H9 (cell line): ENCODE measurements at regions not wholly inside any gene's neighbourhood (a gene's known extent, or its start where the extent isn't known, plus 50 kb on each side); places are given as distances from the start of the nearest gene placed in this dataset.

Experiments used
- DNase-seq: peaks from one replicate; pipeline ENCODE4 v3.0.0-alpha.2; 2017
- H2AFZ ChIP-seq: one replicate; pipeline ENCODE4 v1.6.1; 2013; ENCODE audit warnings: mild to moderate bottlenecking, low read length, control low read depth, moderate library complexity
- H2AK5ac ChIP-seq: 2 replicates; pipeline ENCODE4 v1.6.1; 2013; ENCODE audit warnings: low read length, control low read depth, mixed read lengths; ENCODE audit not compliant: insufficient read length
- H2BK120ac ChIP-seq: one replicate; pipeline ENCODE4 v1.6.1; 2013; ENCODE audit warnings: low read depth, mild to moderate bottlenecking, low read length, control low read depth, inconsistent platforms; ENCODE audit not compliant: poor library complexity, severe bottlenecking
- H2BK12ac ChIP-seq: 2 replicates; pipeline ENCODE4 v1.6.1; 2013; ENCODE audit warnings: low read length, control low read depth, mixed read lengths, low read depth; ENCODE audit not compliant: insufficient read length
- H2BK15ac ChIP-seq: 2 replicates; pipeline ENCODE4 v1.6.1; 2013; ENCODE audit warnings: low read depth, low read length, control low read depth
- H2BK20ac ChIP-seq: one replicate; pipeline ENCODE4 v1.6.1; 2013; ENCODE audit warnings: low read depth, mild to moderate bottlenecking, low read length, control low read depth, inconsistent platforms; ENCODE audit not compliant: poor library complexity, severe bottlenecking
- H2BK5ac ChIP-seq: 2 replicates; pipeline ENCODE4 v1.6.1; 2013; ENCODE audit warnings: low read length, control low read depth, mixed read lengths; ENCODE audit not compliant: insufficient read length
- H3K14ac ChIP-seq: 2 replicates; pipeline ENCODE4 v1.6.1; 2013; ENCODE audit warnings: low read length, control low read depth; ENCODE audit not compliant: insufficient read depth
- H3K18ac ChIP-seq: 2 replicates; pipeline ENCODE4 v1.6.1; 2013; ENCODE audit warnings: low read depth, mild to moderate bottlenecking, mixed read lengths, low read length, control low read depth; ENCODE audit not compliant: insufficient read length
- H3K23ac ChIP-seq: 2 replicates; pipeline ENCODE4 v1.6.1; 2013; ENCODE audit warnings: low read length, control low read depth, mixed read lengths, low read depth; ENCODE audit not compliant: insufficient read length
- H3K23me2 ChIP-seq: 2 replicates; pipeline ENCODE4 v1.6.1; 2013; ENCODE audit warnings: low read depth, mild to moderate bottlenecking, mixed read lengths, low read length, control low read depth; ENCODE audit not compliant: insufficient read length, poor library complexity, severe bottlenecking
- H3K27ac ChIP-seq: 2 replicates; pipeline ENCODE4 v1.5.1; 2013; ENCODE audit warnings: low read length, control low read depth, mixed read lengths, low read depth; ENCODE audit not compliant: insufficient read length
- H3K27me3 ChIP-seq: 2 replicates; pipeline ENCODE4 v1.6.1; 2013; ENCODE audit warnings: low read length, control low read depth, inconsistent platforms; ENCODE audit not compliant: insufficient read depth
- H3K4ac ChIP-seq: 2 replicates; pipeline ENCODE4 v1.6.1; 2013; ENCODE audit warnings: low read depth, mild to moderate bottlenecking, control low read depth, inconsistent platforms, low read length, moderate library complexity
- H3K4me1 ChIP-seq: 2 replicates; pipeline ENCODE4 v1.6.1; 2013; ENCODE audit warnings: low read length, control low read depth, inconsistent platforms; ENCODE audit not compliant: insufficient read depth
- H3K4me2 ChIP-seq: 2 replicates; pipeline ENCODE4 v1.6.1; 2013; ENCODE audit warnings: low read length, control low read depth, mixed read lengths; ENCODE audit not compliant: insufficient read length, insufficient read depth
- H3K56ac ChIP-seq: 2 replicates; pipeline ENCODE4 v1.6.1; 2013; ENCODE audit warnings: low read depth, mild to moderate bottlenecking, mixed read lengths, low read length, control low read depth; ENCODE audit not compliant: insufficient read length
- H3K79me1 ChIP-seq: 2 replicates; pipeline ENCODE4 v1.6.1; 2013; ENCODE audit warnings: low read depth, mild to moderate bottlenecking, moderate library complexity, low read length, control low read depth, inconsistent platforms; ENCODE audit not compliant: insufficient read depth, poor library complexity, severe bottlenecking
- H3K79me2 ChIP-seq: 2 replicates; pipeline ENCODE4 v1.6.1; 2013; ENCODE audit warnings: low read length, control low read depth, inconsistent platforms; ENCODE audit not compliant: insufficient read depth
- H3K9ac ChIP-seq: 2 replicates; pipeline ENCODE4 v1.6.1; 2013; ENCODE audit warnings: low read length, control low read depth, mixed read lengths; ENCODE audit not compliant: insufficient read length; ENCODE audit errors: extremely low read depth
- H3K9me3 ChIP-seq: one replicate; pipeline ENCODE4 v1.6.1; 2013; ENCODE audit warnings: low read depth, low read length, inconsistent platforms; ENCODE audit not compliant: control insufficient read depth
- H3T11ph ChIP-seq: one replicate; pipeline ENCODE4 v1.6.1; 2013; ENCODE audit warnings: mild to moderate bottlenecking, low read length, control low read depth, inconsistent platforms
- H4K20me1 ChIP-seq: one replicate; pipeline ENCODE4 v1.6.1; 2013; ENCODE audit not compliant: control insufficient read depth, insufficient read length, insufficient read depth
- H4K5ac ChIP-seq: 2 replicates; pipeline ENCODE4 v1.6.1; 2013; ENCODE audit warnings: low read depth, mild to moderate bottlenecking, mixed read lengths, low read length, control low read depth; ENCODE audit not compliant: insufficient read length
- H4K8ac ChIP-seq: replicated peaks from 2 replicates; pipeline ENCODE4 v1.6.1; 2013; ENCODE audit warnings: low read length, control low read depth, mixed read lengths, low read depth; ENCODE audit not compliant: insufficient read length
- H4K91ac ChIP-seq: 2 replicates; pipeline ENCODE4 v1.6.1; 2013; ENCODE audit warnings: low read depth, mild to moderate bottlenecking, moderate library complexity, mixed read lengths, low read length, control low read depth; ENCODE audit not compliant: insufficient read length
- H3K27ac Mint-ChIP-seq, 3 experiments: 2 replicates in 2 of 3; 3 replicates in 1 of 3; pipeline ENCODE4 v1.8.0; 2020 to 2021; ENCODE audit warnings: mixed read lengths in 3 of 3, mild to moderate bottlenecking in 1 of 3, moderate library complexity in 1 of 3
- H3K27me3 Mint-ChIP-seq: 2 replicates; pipeline ENCODE4 v1.8.0; 2021; ENCODE audit warnings: low read depth, mild to moderate bottlenecking, moderate library complexity, mixed read lengths
- H3K36me3 Mint-ChIP-seq, 3 experiments: 2 replicates in 2 of 3; 3 replicates in 1 of 3; pipeline ENCODE4 v1.8.0; 2020 to 2021; ENCODE audit warnings: low read depth in 3 of 3, mixed read lengths in 3 of 3; ENCODE audit not compliant: insufficient read depth in 1 of 3
- H3K4me1 Mint-ChIP-seq, 2 experiments: 2 replicates each; pipeline ENCODE4 v1.8.0; 2020; ENCODE audit warnings: mixed read lengths in 2 of 2
- H3K4me3 Mint-ChIP-seq, 2 experiments: 2 replicates in 1 of 2; 3 replicates in 1 of 2; pipeline ENCODE4 v1.8.0; 2020 to 2021; ENCODE audit warnings: mild to moderate bottlenecking in 2 of 2, mixed read lengths in 2 of 2, moderate library complexity in 1 of 2
- H3K9me3 Mint-ChIP-seq, 2 experiments: 2 replicates in 1 of 2; 3 replicates in 1 of 2; pipeline ENCODE4 v1.8.0; 2020; ENCODE audit warnings: mild to moderate bottlenecking in 2 of 2, mixed read lengths in 2 of 2, moderate library complexity in 1 of 2
- WGBS: extraction: QIAGEN DNeasy Blood & Tissue Kit; methylation state at CpG from one replicate; pipeline ENCODE4 v1.1.7; 2013; ENCODE audit warnings: missing lambda C conversion rate, low lambda C conversion rate, mixed read lengths; ENCODE audit not compliant: insufficient read length; ENCODE audit errors: extremely low coverage; 5-methylcytosine and 5-hydroxymethylcytosine counted together
- TF ChIP-seq, protein P1 (sequence below): fragments of 200-600 bp; sonication (generic); conservative IDR thresholded peaks from 3 replicates; pipeline ENCODE4 v1.8.0; 2021; ENCODE audit warnings: antibody characterized with exemption, mild to moderate bottlenecking

DNA sequence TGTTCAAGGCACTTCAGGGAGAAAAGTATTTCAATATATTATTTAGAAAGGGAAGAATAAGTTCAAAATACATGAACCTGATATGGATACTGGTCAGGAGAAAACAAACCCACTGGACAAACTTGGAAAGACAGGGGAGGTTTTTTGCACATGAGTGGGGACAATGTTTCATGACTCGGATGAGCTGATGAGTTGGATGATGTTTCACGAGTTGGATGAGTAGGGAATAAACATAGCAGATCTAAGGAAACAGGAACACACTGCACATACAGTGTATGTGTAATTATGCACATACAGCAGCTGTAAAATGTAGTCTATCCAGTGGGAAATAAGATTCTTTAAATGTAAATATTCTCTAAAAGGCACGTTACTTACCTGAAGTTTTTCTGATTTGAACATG lies 682.9 kb upstream of the ADAMTS5 start:
- no peak overlapping the region for H4K91ac ChIP-seq
- WGBS = no CpG with 5 or more reads among the region's 3 CpGs
- no peak overlapping the region for H3K18ac ChIP-seq
- H3K27me3 ChIP-seq = no peaks in the 10 kb centered on the region
- no peak overlapping the region for H2BK12ac ChIP-seq
- H3K23ac ChIP-seq = no peak overlapping the region
- no peaks in the 10 kb centered on the region for H4K20me1 ChIP-seq
- H3K9ac ChIP-seq = no peak overlapping the region
- H3K9me3 Mint-ChIP-seq = peaks cover 3 to 11% of the 10 kb centered on the region in 2 experiments; a peak in 2 of 5 replicates
- H4K5ac ChIP-seq = no peak overlapping the region
- no peaks in the 10 kb centered on the region for H3K79me2 ChIP-seq
- H2AK5ac ChIP-seq = no peak overlapping the region
- no peak overlapping the region for H3K14ac ChIP-seq
- no peak overlapping the region for H3K4ac ChIP-seq
- H3K79me1 ChIP-seq = no peaks in the 10 kb centered on the region
- no peak overlapping the region for H2BK15ac ChIP-seq
- no peaks in the 10 kb centered on the region for H3K4me1 ChIP-seq
- no peak overlapping the region for H2BK20ac ChIP-seq
- no peak overlapping the region for H3K27ac ChIP-seq
- H3T11ph ChIP-seq = no peak overlapping the region
- H2AFZ ChIP-seq = no peak overlapping the region
- no peak overlapping the region for H3K4me3 Mint-ChIP-seq
- H3K23me2 ChIP-seq = no peaks in the 10 kb centered on the region
- H3K27ac Mint-ChIP-seq = no peak overlapping the region
- no peak overlapping the region for H2BK120ac ChIP-seq
- no peak overlapping the region for H2BK5ac ChIP-seq
- H4K8ac ChIP-seq = no peak overlapping the region
- no peaks in the 10 kb centered on the region for H3K9me3 ChIP-seq
- TF ChIP-seq, protein P1, sequence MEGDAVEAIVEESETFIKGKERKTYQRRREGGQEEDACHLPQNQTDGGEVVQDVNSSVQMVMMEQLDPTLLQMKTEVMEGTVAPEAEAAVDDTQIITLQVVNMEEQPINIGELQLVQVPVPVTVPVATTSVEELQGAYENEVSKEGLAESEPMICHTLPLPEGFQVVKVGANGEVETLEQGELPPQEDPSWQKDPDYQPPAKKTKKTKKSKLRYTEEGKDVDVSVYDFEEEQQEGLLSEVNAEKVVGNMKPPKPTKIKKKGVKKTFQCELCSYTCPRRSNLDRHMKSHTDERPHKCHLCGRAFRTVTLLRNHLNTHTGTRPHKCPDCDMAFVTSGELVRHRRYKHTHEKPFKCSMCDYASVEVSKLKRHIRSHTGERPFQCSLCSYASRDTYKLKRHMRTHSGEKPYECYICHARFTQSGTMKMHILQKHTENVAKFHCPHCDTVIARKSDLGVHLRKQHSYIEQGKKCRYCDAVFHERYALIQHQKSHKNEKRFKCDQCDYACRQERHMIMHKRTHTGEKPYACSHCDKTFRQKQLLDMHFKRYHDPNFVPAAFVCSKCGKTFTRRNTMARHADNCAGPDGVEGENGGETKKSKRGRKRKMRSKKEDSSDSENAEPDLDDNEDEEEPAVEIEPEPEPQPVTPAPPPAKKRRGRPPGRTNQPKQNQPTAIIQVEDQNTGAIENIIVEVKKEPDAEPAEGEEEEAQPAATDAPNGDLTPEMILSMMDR = no peak
- peaks cover 0 to 4% (median 0%) of the 10 kb centered on the region in 3 experiments; a peak in 1 of 7 replicates for H3K36me3 Mint-ChIP-seq
- no peak overlapping the region for H3K4me2 ChIP-seq
- H3K4me1 Mint-ChIP-seq = no peaks in the 10 kb centered on the region; a peak in 1 of 4 replicates
- no peak overlapping the region for H3K56ac ChIP-seq
- no peak for DNase-seq
- H3K27me3 Mint-ChIP-seq = no peaks in the 10 kb centered on the region
